PFSK-1 (cell line): ENCODE measurements at regions not wholly inside any gene's neighbourhood (a gene's known extent, or its start where the extent isn't known, plus 50 kb on each side); places are given as distances from the start of the nearest gene placed in this dataset.

Experiments
- POLR2AphosphoS5 ChIP-seq: IDR thresholded peaks from 2 replicates; pipeline ENCODE4 v1.6.1; 2012; ENCODE audit warnings: low read depth, mild to moderate bottlenecking, control low read depth, low read length, moderate library complexity
- REST ChIP-seq, 2 experiments: IDR thresholded peaks; 2 replicates each; pipeline versions ENCODE4 v1.6.1 to v1.8.0; 2011 to 2012; ENCODE audit warnings: low read depth in 2 of 2, low read length in 2 of 2, control low read depth in 1 of 2, inconsistent platforms in 1 of 2, mild to moderate bottlenecking in 1 of 2, moderate library complexity in 1 of 2; ENCODE audit not compliant: insufficient read depth in 1 of 2
- TAF1 ChIP-seq: IDR thresholded peaks from 2 replicates; pipeline ENCODE4 v1.6.1; 2012; ENCODE audit warnings: low read length, control low read depth, borderline replicate concordance; ENCODE audit not compliant: insufficient read depth

- no peak for TF ChIP-seq POLR2AphosphoS5
- TF ChIP-seq REST (IDR thresholded peaks at IDR 0.05; ENCODE audit: insufficient read depth in 1 of 2, low read depth in 2 of 2, low read length in 2 of 2) = no peak
- no peak for TF ChIP-seq TAF1
Observed at GRCh38 chr6:41449399-41450245, 96.6 kb upstream of the FOXP4 start.
